OCI-LY7 (cell line): ENCODE measurements at regions not wholly inside any gene's neighbourhood (a gene's known extent, or its start where the extent isn't known, plus 50 kb on each side); places are given as distances from the start of the nearest gene placed in this dataset.
"Not testable (repeated sequence)": the region's sequence is repeated elsewhere in the genome, so short reads cannot be mapped to it uniquely, and the experiment has no call there.

Experiments
- BruUV-seq: library from RNA; stranded (reverse); fragments of 400-500 nt; replicated peaks from 2 replicates; lab custom pipeline; 2021; lab: Mats Ljungman, UMichigan
- CTCF ChIA-PET: fragments of 300-600 bp; sonication (Branson Sonifier 250); formaldehyde crosslinking; loops from one replicate; lab custom pipeline; 2022; ENCODE audit warnings: antibody characterized with exemption; ENCODE audit not compliant: unreplicated experiment; lab: Charles Lee
- POLR2A ChIA-PET: fragments of 300-600 bp; sonication (Branson Sonifier 250); formaldehyde crosslinking; loops from one replicate; lab custom pipeline; 2022; ENCODE audit warnings: antibody characterized with exemption; lab: Charles Lee
- DNase-seq: peaks from one replicate; pipeline ENCODE4 v3.0.0-alpha.2; 2015; ENCODE audit warnings: low spot score
- H2AFZ ChIP-seq: fragments of 200-600 bp; sonication (generic), shearing (Covaris generic); 2 replicates; pipeline ENCODE4 v1.6.1; 2014; ENCODE audit warnings: mild to moderate bottlenecking, antibody characterized with exemption, low read length, moderate library complexity
- H3K27ac ChIP-seq: fragments of 200-600 bp; sonication (generic); 2 replicates; pipeline ENCODE4 v1.5.1; 2014; ENCODE audit warnings: mixed run types, low read depth, mild to moderate bottlenecking, moderate library complexity, low read length, inconsistent platforms; ENCODE audit not compliant: poor library complexity, severe bottlenecking
- H3K36me3 ChIP-seq: fragments of 200-600 bp; sonication (generic); 2 replicates; pipeline ENCODE4 v1.6.1; 2014; ENCODE audit warnings: mild to moderate bottlenecking, antibody characterized with exemption, low read length, moderate library complexity, mixed read lengths; ENCODE audit not compliant: insufficient read depth
- H3K4me1 ChIP-seq: fragments of 200-600 bp; sonication (generic); 2 replicates; pipeline ENCODE4 v1.5.1; 2014; ENCODE audit warnings: mild to moderate bottlenecking, low read length; ENCODE audit not compliant: insufficient read depth, poor library complexity, severe bottlenecking
- H3K4me2 ChIP-seq: fragments of 200-600 bp; sonication (generic); 2 replicates; pipeline ENCODE4 v1.6.1; 2014; ENCODE audit warnings: mild to moderate bottlenecking, low read length
- H3K4me3 ChIP-seq: fragments of 200-600 bp; sonication (generic); 2 replicates; pipeline ENCODE4 v1.5.1; 2014; ENCODE audit warnings: mild to moderate bottlenecking, low read depth, low read length; ENCODE audit not compliant: poor library complexity, severe bottlenecking
- H3K79me2 ChIP-seq: fragments of 200-600 bp; sonication (generic); 2 replicates; pipeline ENCODE4 v1.6.1; 2016; ENCODE audit warnings: low read depth, mild to moderate bottlenecking, low read length, moderate library complexity, mixed read lengths; ENCODE audit not compliant: insufficient read depth
- H3K9me2 ChIP-seq: fragments of 200-600 bp; sonication (generic); 2 replicates; pipeline ENCODE4 v1.6.1; 2016; ENCODE audit warnings: mild to moderate bottlenecking, low read length, mixed read lengths; ENCODE audit not compliant: insufficient read depth
- H3K9me3 ChIP-seq: fragments of 200-600 bp; sonication (generic); 2 replicates; pipeline ENCODE4 v1.6.1; 2014; ENCODE audit warnings: mild to moderate bottlenecking, mixed run types, low read length, mixed read lengths
- H4K20me1 ChIP-seq: fragments of 200-600 bp; sonication (generic); 2 replicates; pipeline ENCODE4 v1.6.1; 2014; ENCODE audit warnings: mild to moderate bottlenecking, antibody characterized with exemption, low read length, moderate library complexity, mixed read lengths; ENCODE audit not compliant: insufficient read depth
- CTCF ChIP-seq: fragments of 200-600 bp; sonication (generic); conservative IDR thresholded peaks from 2 replicates; pipeline ENCODE4 v1.5.1; 2014; ENCODE audit warnings: mild to moderate bottlenecking, antibody characterized with exemption, low read length, moderate library complexity, mixed read lengths
- EZH2phosphoT487 ChIP-seq: fragments of 200-600 bp; sonication (generic); IDR thresholded peaks from 2 replicates; pipeline ENCODE4 v1.6.1; 2018; ENCODE audit warnings: low read depth, borderline replicate concordance, mild to moderate bottlenecking, mixed run types, antibody characterized with exemption, low read length, moderate library complexity, mixed read lengths
- intact Hi-C: fragments of 100-400 bp; cut with micrococcal nuclease; formaldehyde crosslinking; loops from one replicate; pipeline ENCODE4 v1.10.0; 2022; ENCODE audit not compliant: unreplicated experiment

DNA sequence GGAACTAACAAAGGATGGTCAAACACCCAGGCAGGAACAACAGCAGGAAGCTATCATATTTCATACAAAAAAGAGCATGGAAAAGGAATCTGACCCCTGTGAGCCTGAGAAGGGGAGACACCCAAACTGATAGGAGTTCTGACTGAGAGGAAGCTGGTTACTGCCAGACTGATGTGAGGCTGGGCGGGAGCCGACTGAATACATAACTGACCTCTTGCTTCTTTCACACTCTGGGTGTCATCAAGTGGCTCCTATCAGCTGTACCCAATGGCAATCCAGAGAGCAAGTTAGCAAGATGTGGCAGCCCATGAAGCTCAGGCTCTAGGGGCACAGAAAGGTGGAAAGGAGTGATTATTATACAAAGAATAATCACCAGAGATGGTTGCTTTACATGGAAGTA lies 795.1 kb upstream of the HS3ST5 start:
- no peak for DNase-seq
- Histone ChIP-seq H3K4me3 (no peak overlapping the region), H3K4me2 (no peak overlapping the region), H4K20me1 (no peaks in the 10 kb centered on the region), H3K36me3 (no peaks in the 10 kb centered on the region), H3K4me1 (no peaks in the 10 kb centered on the region), H2AFZ (no peak overlapping the region), H3K79me2 (no peaks in the 10 kb centered on the region), H3K9me2 (no peaks in the 10 kb centered on the region), H3K9me3 (0 out of 2 replicates have a peak, but pooled peaks cover 4% of the 10 kb centered on the region), H3K27ac (no peak overlapping the region)
- ChIA-PET POLR2A (no interaction called here), CTCF (no interaction called here)
- BruUV-seq = no TSS peak
- TF ChIP-seq EZH2phosphoT487 (no peak), CTCF (no peak)
- intact Hi-C loops = no loop called here

DNA sequence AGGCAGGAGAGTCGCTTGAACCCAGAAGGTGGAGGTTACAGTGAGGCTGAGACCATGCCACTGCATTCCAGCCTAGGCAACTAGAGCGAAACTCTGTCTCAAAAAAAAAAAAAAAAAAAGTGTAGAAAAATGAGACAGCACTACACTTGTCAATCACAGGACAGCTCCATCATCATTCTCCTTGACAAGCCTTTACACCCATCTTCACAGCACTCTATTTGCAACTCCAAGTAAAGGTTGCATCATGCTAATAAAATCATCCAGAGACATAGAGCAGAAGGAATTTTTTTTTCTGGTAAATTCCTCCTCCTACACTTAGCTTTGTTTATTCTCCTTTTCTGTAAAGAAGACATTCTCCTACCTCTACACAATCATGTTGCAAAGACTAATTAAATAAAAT lies 791.0 kb upstream of the HS3ST5 start:
- H3K79me2 ChIP-seq = no peaks in the 10 kb centered on the region
- H2AFZ ChIP-seq = no peak overlapping the region
- no peak overlapping the region for H3K4me2 ChIP-seq
- no peaks in the 10 kb centered on the region for H3K9me2 ChIP-seq
- ChIA-PET CTCF (no interaction called here), POLR2A (no interaction called here)
- H3K36me3 ChIP-seq = no peaks in the 10 kb centered on the region
- TF ChIP-seq CTCF (no peak), EZH2phosphoT487 (no peak)
- H3K4me3 ChIP-seq = no peak overlapping the region
- no peak for DNase-seq
- H3K4me1 ChIP-seq = no peaks in the 10 kb centered on the region
- no peak overlapping the region for H3K27ac ChIP-seq
- no peaks in the 10 kb centered on the region for H4K20me1 ChIP-seq
- intact Hi-C loops = no loop called here
- H3K9me3 ChIP-seq = 0 out of 2 replicates have a peak, but pooled peaks cover 4% of the 10 kb centered on the region
- no TSS peak for BruUV-seq

- intact Hi-C loops = no loop called here
- POLR2A ChIA-PET = no interaction called here
- Histone ChIP-seq H3K4me1 (no peaks in the 10 kb centered on the region), H3K36me3 (no peaks in the 10 kb centered on the region), H3K27ac (no peak overlapping the region), H3K9me2 (no peaks in the 10 kb centered on the region), H3K9me3 (0 out of 2 replicates have a peak, but pooled peaks cover 4% of the 10 kb centered on the region), H3K4me3 (no peak overlapping the region), H3K4me2 (no peak overlapping the region), H3K79me2 (no peaks in the 10 kb centered on the region), H2AFZ (no peak overlapping the region), H4K20me1 (no peaks in the 10 kb centered on the region)
- DNase-seq = no peak
- CTCF ChIA-PET = no interaction called here
- no TSS peak for BruUV-seq
- TF ChIP-seq EZH2phosphoT487 (no peak), CTCF (no peak)
Observed at GRCh38 chr6:115131709-115132490, 789.1 kb upstream of the HS3ST5 start.

DNA sequence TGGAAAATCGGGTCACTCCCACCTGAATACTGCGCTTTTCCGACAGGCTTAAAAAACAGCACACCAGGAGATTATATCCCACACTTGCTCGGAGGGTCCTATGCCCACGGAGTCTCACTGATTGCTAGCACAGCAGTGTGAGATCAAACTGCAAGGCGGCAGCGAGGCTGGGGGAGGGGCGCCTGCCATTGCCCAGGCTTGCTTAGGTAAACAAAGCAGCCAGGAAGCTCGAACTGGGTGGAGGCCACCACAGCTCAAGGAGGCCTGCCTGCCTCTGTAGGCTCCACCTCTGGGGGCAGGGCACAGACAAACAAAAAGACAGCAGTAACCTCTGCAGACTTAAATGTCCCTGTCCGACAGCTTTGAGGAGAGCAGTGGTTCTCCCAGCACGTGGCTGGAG lies 778.7 kb upstream of the HS3ST5 start:
- H3K4me3 ChIP-seq, BruUV-seq, H3K9me2 ChIP-seq, H3K4me2 ChIP-seq, DNase-seq, H3K4me1 ChIP-seq, H2AFZ ChIP-seq, H3K27ac ChIP-seq, H3K79me2 ChIP-seq, intact Hi-C loops, POLR2A ChIA-PET, H4K20me1 ChIP-seq, H3K9me3 ChIP-seq, CTCF ChIA-PET, H3K36me3 ChIP-seq: not testable (repeated sequence)
